ENCODE measurements at regions not wholly inside any gene's neighbourhood (a gene's known extent, or its start where the extent isn't known, plus 50 kb on each side); places are given as distances from the start of the nearest gene placed in this dataset.

DNA sequence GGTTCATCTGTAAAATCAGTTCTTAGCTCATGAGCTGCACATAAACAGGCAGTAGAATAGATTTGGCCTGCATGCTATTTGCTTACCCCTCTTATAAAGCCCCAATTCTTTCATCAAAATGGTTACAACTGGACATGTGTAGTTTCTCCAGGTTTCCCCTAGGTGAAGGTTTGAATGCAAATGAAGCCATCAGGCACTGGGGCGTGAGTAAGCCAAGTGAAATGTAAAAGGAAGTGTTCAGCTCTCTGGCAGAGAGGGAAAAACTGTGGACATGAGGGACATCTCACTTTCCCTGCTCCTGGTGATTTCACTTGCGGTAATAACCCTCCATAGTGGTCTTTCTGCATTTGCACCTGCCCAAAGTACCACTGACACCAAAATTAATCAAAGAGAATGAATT, 1402.3 kb upstream of the LRRTM1 start:
- TF ChIP-seq, protein P1, sequence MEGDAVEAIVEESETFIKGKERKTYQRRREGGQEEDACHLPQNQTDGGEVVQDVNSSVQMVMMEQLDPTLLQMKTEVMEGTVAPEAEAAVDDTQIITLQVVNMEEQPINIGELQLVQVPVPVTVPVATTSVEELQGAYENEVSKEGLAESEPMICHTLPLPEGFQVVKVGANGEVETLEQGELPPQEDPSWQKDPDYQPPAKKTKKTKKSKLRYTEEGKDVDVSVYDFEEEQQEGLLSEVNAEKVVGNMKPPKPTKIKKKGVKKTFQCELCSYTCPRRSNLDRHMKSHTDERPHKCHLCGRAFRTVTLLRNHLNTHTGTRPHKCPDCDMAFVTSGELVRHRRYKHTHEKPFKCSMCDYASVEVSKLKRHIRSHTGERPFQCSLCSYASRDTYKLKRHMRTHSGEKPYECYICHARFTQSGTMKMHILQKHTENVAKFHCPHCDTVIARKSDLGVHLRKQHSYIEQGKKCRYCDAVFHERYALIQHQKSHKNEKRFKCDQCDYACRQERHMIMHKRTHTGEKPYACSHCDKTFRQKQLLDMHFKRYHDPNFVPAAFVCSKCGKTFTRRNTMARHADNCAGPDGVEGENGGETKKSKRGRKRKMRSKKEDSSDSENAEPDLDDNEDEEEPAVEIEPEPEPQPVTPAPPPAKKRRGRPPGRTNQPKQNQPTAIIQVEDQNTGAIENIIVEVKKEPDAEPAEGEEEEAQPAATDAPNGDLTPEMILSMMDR (conservative IDR thresholded peaks at IDR 0.05; ENCODE audit: low read depth, low read length) = no peak
- no peak for TF ChIP-seq EZH2 (IDR thresholded peaks at IDR 0.05; ENCODE audit: borderline replicate concordance, low read depth, low read length, poor library complexity, severe bottlenecking)

Measured in A673 (cell line).